Keratinocyte (primary cell): ENCODE measurements at regions not wholly inside any gene's neighbourhood (a gene's known extent, or its start where the extent isn't known, plus 50 kb on each side); places are given as distances from the start of the nearest gene placed in this dataset.

ENCODE experiments used
- EZH2 ChIP-seq: IDR thresholded peaks from one replicate; pipeline ENCODE4 v1.6.1; 2012; ENCODE audit warnings: inconsistent platforms, mild to moderate bottlenecking, low read length, moderate library complexity
- TF ChIP-seq, protein P1 (sequence below), 3 experiments: IDR thresholded peaks in 1 of 3; conservative IDR thresholded peaks in 1 of 3; optimal IDR thresholded peaks in 1 of 3; 2 replicates in 2 of 3; 3 replicates in 1 of 3; pipeline versions ENCODE3 to v1.5.1; 2011; ENCODE audit warnings: low read length in 3 of 3, mild to moderate bottlenecking in 3 of 3, moderate library complexity in 2 of 3, control low read depth in 1 of 3, inconsistent platforms in 1 of 3; ENCODE audit not compliant: insufficient read depth in 2 of 3; ENCODE audit errors: extremely low read depth in 1 of 3

DNA sequence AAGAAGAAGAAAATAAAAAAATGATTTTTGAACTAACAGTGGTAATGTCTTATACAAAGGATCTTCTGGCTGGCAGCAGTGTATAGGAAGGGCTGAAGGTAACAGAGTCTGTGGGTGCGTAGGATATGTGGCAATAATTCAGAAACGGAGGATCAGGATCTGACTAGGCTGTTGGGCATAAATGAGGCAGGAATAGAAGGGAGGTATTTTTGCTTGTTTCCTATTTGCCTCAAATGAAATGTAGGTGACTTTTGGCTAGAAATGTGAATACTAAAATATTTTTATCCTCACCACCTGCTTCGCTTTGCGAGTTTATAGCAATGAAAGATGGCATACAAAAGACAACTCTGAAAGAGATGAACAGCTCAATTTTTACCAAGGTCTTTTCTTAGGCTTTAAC lies 1086.1 kb upstream of the CELF4 start:
- TF ChIP-seq, protein P1, sequence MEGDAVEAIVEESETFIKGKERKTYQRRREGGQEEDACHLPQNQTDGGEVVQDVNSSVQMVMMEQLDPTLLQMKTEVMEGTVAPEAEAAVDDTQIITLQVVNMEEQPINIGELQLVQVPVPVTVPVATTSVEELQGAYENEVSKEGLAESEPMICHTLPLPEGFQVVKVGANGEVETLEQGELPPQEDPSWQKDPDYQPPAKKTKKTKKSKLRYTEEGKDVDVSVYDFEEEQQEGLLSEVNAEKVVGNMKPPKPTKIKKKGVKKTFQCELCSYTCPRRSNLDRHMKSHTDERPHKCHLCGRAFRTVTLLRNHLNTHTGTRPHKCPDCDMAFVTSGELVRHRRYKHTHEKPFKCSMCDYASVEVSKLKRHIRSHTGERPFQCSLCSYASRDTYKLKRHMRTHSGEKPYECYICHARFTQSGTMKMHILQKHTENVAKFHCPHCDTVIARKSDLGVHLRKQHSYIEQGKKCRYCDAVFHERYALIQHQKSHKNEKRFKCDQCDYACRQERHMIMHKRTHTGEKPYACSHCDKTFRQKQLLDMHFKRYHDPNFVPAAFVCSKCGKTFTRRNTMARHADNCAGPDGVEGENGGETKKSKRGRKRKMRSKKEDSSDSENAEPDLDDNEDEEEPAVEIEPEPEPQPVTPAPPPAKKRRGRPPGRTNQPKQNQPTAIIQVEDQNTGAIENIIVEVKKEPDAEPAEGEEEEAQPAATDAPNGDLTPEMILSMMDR (optimal IDR thresholded peaks at IDR 0.05 in 1 of 3, IDR thresholded peaks at IDR 0.05 in 1 of 3, conservative IDR thresholded peaks at IDR 0.05 in 1 of 3; ENCODE audit: extremely low read depth in 1 of 3, insufficient read depth in 2 of 3, low read length in 3 of 3) = no peak
- no peak for TF ChIP-seq EZH2
